BLaER1 treated with 17β-estradiol and CSF1 and Interleukin-3, amounts not matched to agents 10 nM and 100 nM (cell line): ENCODE measurements at regions not wholly inside any gene's neighbourhood (a gene's known extent, or its start where the extent isn't known, plus 50 kb on each side); places are given as distances from the start of the nearest gene placed in this dataset.

Experiments
- H3K27ac ChIP-seq, 11 experiments: shearing (Covaris generic); formaldehyde crosslinking; 2 replicates each; pipeline ENCODE4 v1.8.1; 2022
- H3K27me3 ChIP-seq, 11 experiments: shearing (Covaris generic); formaldehyde crosslinking; 2 replicates each; pipeline ENCODE4 v1.8.1; 2022
- H3K36me3 ChIP-seq, 11 experiments: shearing (Covaris generic); formaldehyde crosslinking; 2 replicates each; pipeline ENCODE4 v1.8.1; 2022
- H3K4me1 ChIP-seq, 10 experiments: shearing (Covaris generic); formaldehyde crosslinking; 2 replicates each; pipeline ENCODE4 v1.8.1; 2022
- H3K4me2 ChIP-seq, 11 experiments: shearing (Covaris generic); formaldehyde crosslinking; 2 replicates each; pipeline ENCODE4 v1.8.1; 2022
- H3K4me3 ChIP-seq, 10 experiments: shearing (Covaris generic); formaldehyde crosslinking; 2 replicates each; pipeline ENCODE4 v1.8.1; 2022
- H3K9ac ChIP-seq, 11 experiments: shearing (Covaris generic); formaldehyde crosslinking; 2 replicates each; pipeline ENCODE4 v1.8.1; 2022
- H3K9me3 ChIP-seq, 11 experiments: shearing (Covaris generic); formaldehyde crosslinking; replicated peaks in 1 of 11; 2 replicates each; pipeline ENCODE4 v1.8.1; 2022
- H4K20me1 ChIP-seq, 11 experiments: shearing (Covaris generic); formaldehyde crosslinking; 2 replicates each; pipeline ENCODE4 v1.8.1; 2022
- Cebpa-rat ChIP-seq, 11 experiments: shearing (Covaris generic); IDR thresholded peaks; 2 replicates each; pipeline ENCODE4 v1.8.1; 2022

GRCh38 chr1:42096554-42096953 is 56.7 kb upstream of the GUCA2B start:
- Histone ChIP-seq H3K4me1 (peaks cover 0 to 6% (median 0%) of the 10 kb centered on the region in 10 experiments; a peak in 1 of 20 replicates), H4K20me1 (no peaks in the 10 kb centered on the region), H3K27me3 (no peaks in the 10 kb centered on the region), H3K4me2 (no peak overlapping the region), H3K9ac (no peak overlapping the region), H3K9me3 (peaks cover 6 to 28% (median 16%) of the 10 kb centered on the region in 11 experiments; a peak in 17 of 22 replicates), H3K4me3 (no peak overlapping the region), H3K27ac (no peak overlapping the region), H3K36me3 (no peaks in the 10 kb centered on the region)
- TF ChIP-seq Cebpa-rat (IDR thresholded peaks at IDR 0.05), result no peak

- Histone ChIP-seq H3K4me1 (peaks cover 0 to 21% (median 0%) of the 10 kb centered on the region in 10 experiments; a peak in 6 of 20 replicates), H3K27ac (no peak overlapping the region), H3K9me3 (peaks cover 22 to 47% (median 32%) of the 10 kb centered on the region in 11 experiments), H4K20me1 (no peaks in the 10 kb centered on the region), H3K36me3 (peaks cover 0 to 4% (median 0%) of the 10 kb centered on the region in 11 experiments; a peak in 1 of 22 replicates), H3K4me2 (no peak overlapping the region), H3K9ac (no peak overlapping the region), H3K27me3 (peaks cover 0 to 3% (median 0%) of the 10 kb centered on the region in 11 experiments; a peak in 1 of 22 replicates), H3K4me3 (no peak overlapping the region)
- no peak for TF ChIP-seq Cebpa-rat (IDR thresholded peaks at IDR 0.05)
Observed at GRCh38 chr1:42089246-42089645, 64.0 kb upstream of the GUCA2B start.

DNA sequence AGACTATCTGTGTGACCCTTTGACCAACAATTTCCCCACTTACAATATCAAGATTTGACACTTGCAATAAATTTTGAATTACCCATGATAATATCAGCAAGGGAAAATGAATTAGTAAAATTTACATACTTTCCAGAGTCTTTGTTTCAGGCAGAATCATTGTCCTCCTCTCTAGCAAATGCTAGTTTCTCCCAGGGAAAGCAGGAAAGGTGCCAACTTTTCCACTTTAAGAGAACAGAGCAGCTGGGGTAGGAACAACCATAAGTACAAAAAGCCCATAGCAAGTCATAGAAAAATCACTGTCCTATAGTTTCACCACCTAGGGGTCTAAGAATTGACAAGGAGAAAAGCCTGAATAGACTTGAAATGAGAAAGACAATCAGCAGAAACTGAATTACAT is 67.1 kb upstream of the GUCA2B start:
- Histone ChIP-seq H4K20me1 (no peaks in the 10 kb centered on the region), H3K4me3 (no peak overlapping the region), H3K9me3 (peaks cover 20 to 32% (median 24%) of the 10 kb centered on the region in 11 experiments), H3K4me2 (peak overlapping the region in 2 of 11 experiments; percentile 55 to 57; a peak in 3 of 22 replicates), H3K9ac (no peak overlapping the region), H3K36me3 (peaks cover 0 to 4% (median 0%) of the 10 kb centered on the region in 11 experiments; a peak in 1 of 22 replicates), H3K4me1 (peaks cover 0 to 32% (median 0%) of the 10 kb centered on the region in 10 experiments; a peak in 6 of 20 replicates), H3K27ac (no peak overlapping the region), H3K27me3 (peaks cover 0 to 3% (median 0%) of the 10 kb centered on the region in 11 experiments; a peak in 1 of 22 replicates)
- TF ChIP-seq Cebpa-rat (IDR thresholded peaks at IDR 0.05), result no peak

GRCh38 chr1:42085596-42085995 is 67.6 kb upstream of the GUCA2B start:
- no peak overlapping the region for H3K4me3 ChIP-seq
- no peaks in the 10 kb centered on the region for H4K20me1 ChIP-seq
- peak overlapping the region in 3 of 11 experiments; percentile 24 to 57 (median 55); a peak in 4 of 22 replicates for H3K4me2 ChIP-seq
- TF ChIP-seq Cebpa-rat (IDR thresholded peaks at IDR 0.05), result peak in 2 of 11 experiments; percentile 14 to 50; a peak in 1 of 22 replicates
- no peak overlapping the region for H3K27ac ChIP-seq
- peaks cover 0 to 4% (median 0%) of the 10 kb centered on the region in 11 experiments; a peak in 1 of 22 replicates for H3K36me3 ChIP-seq
- peaks cover 0 to 3% (median 0%) of the 10 kb centered on the region in 11 experiments; a peak in 1 of 22 replicates for H3K27me3 ChIP-seq
- H3K4me1 ChIP-seq, result peaks cover 0 to 32% (median 0%) of the 10 kb centered on the region in 10 experiments; a peak in 6 of 20 replicates
- peaks cover 23 to 37% (median 25%) of the 10 kb centered on the region in 11 experiments for H3K9me3 ChIP-seq
- no peak overlapping the region for H3K9ac ChIP-seq

- no peak for TF ChIP-seq Cebpa-rat (IDR thresholded peaks at IDR 0.05)
- H3K4me2 ChIP-seq, result no peak overlapping the region
Observed at GRCh38 chr1:42081475-42081874, 71.7 kb upstream of the GUCA2B start.

DNA sequence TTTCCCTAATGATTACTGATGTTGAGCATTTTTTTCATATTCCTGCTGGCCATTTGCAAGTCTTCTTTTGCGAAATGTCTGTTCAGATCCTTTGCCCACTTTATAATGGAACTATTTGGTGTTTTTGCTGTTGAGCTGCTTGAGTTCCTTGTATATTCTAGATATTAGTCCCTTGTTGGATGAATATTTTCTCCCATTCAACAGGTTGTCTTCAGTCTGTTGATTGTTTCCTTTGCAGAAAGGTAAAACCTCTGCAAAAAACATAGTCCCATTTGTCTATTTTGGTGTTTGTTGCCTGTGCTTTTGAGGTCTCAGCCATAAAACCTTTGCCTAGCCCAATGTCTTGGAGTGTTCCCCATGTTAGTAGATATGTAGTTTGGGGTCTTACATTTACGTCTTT is 78.0 kb upstream of the GUCA2B start:
- H3K4me1 ChIP-seq, result peaks cover 0 to 5% (median 0%) of the 10 kb centered on the region in 10 experiments; a peak in 1 of 20 replicates
- H3K27me3 ChIP-seq, result no peaks in the 10 kb centered on the region
- H3K4me3 ChIP-seq, result no peak overlapping the region
- no peaks in the 10 kb centered on the region for H4K20me1 ChIP-seq
- H3K27ac ChIP-seq, result no peak overlapping the region
- H3K9ac ChIP-seq, result no peak overlapping the region
- no peaks in the 10 kb centered on the region for H3K36me3 ChIP-seq
- no peak for TF ChIP-seq Cebpa-rat (IDR thresholded peaks at IDR 0.05)
- peaks cover 2 to 15% (median 11%) of the 10 kb centered on the region in 11 experiments; a peak in 16 of 22 replicates for H3K9me3 ChIP-seq
- no peak overlapping the region for H3K4me2 ChIP-seq

More at GRCh38 chr1:42081475-42081874, 71.7 kb upstream of the GUCA2B start:
- Histone ChIP-seq H3K4me1 (peaks cover 0 to 34% (median 0%) of the 10 kb centered on the region in 10 experiments; a peak in 6 of 20 replicates), H4K20me1 (no peaks in the 10 kb centered on the region), H3K4me3 (no peak overlapping the region), H3K27me3 (peaks cover 0 to 3% (median 0%) of the 10 kb centered on the region in 11 experiments; a peak in 1 of 22 replicates), H3K36me3 (no peaks in the 10 kb centered on the region), H3K27ac (no peak overlapping the region), H3K9ac (no peak overlapping the region), H3K9me3 (peaks cover 12 to 28% (median 17%) of the 10 kb centered on the region in 11 experiments; a peak in 17 of 22 replicates)

DNA sequence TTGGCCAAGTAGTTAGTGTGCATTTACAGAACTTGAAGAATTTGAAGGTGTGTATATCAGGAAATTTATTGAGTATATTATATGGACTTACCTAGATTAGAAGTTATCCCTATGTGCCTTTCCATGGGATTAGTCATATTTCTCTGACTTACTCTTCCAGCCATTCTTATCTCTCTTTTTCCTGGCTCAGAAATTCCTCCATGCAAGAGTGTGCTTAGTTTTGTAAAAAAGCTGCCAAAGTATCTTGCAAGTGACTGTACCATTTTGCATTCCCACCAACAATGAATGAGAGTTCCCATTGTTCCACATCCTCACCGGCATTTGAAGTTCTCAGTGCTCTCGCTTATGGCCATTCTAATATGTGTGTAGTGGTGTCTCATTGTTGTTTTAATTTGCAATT is 82.2 kb upstream of the GUCA2B start:
- H3K9me3 ChIP-seq, result no peaks in the 10 kb centered on the region
- H3K4me1 ChIP-seq, result no peaks in the 10 kb centered on the region
- H4K20me1 ChIP-seq, result no peaks in the 10 kb centered on the region
- H3K36me3 ChIP-seq, result no peaks in the 10 kb centered on the region
- H3K27ac ChIP-seq, result no peak overlapping the region
- no peak overlapping the region for H3K9ac ChIP-seq
- TF ChIP-seq Cebpa-rat (IDR thresholded peaks at IDR 0.05), result no peak
- no peak overlapping the region for H3K4me2 ChIP-seq
- H3K27me3 ChIP-seq, result no peaks in the 10 kb centered on the region
- H3K4me3 ChIP-seq, result no peak overlapping the region

DNA sequence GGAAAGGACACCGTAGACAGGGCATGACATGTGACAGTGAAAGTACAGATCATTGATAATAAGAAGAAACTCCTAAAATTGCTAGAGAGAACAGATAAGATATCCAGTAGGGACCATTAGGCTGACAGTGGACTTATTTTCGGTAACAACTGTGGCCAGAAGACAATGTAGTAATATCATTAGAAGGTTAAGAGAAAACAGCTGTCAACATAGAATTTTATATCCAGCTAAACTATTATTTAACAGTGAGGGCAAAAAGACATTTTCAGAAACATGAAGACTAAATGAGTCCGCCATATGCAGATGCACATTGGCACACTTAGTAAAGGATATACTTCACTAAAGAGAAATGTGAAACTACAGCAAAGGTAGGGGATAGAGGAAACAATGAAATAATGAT is 95.4 kb upstream of the GUCA2B start:
- H3K9ac ChIP-seq, result no peak overlapping the region
- H3K4me2 ChIP-seq, result no peak overlapping the region
- H3K36me3 ChIP-seq, result peaks cover 0 to 5% (median 0%) of the 10 kb centered on the region in 11 experiments; a peak in 1 of 22 replicates
- H3K27me3 ChIP-seq, result no peaks in the 10 kb centered on the region
- no peaks in the 10 kb centered on the region for H3K4me1 ChIP-seq
- H3K27ac ChIP-seq, result no peak overlapping the region
- peaks cover 27 to 52% (median 39%) of the 10 kb centered on the region in 11 experiments for H3K9me3 ChIP-seq
- no peak overlapping the region for H3K4me3 ChIP-seq
- no peaks in the 10 kb centered on the region for H4K20me1 ChIP-seq
- TF ChIP-seq Cebpa-rat (IDR thresholded peaks at IDR 0.05), result no peak

GRCh38 chr1:42056460-42056859 is 96.8 kb upstream of the GUCA2B start:
- H4K20me1 ChIP-seq, result no peaks in the 10 kb centered on the region
- H3K4me2 ChIP-seq, result no peak overlapping the region
- peaks cover 0 to 12% (median 8%) of the 10 kb centered on the region in 10 experiments; a peak in 10 of 20 replicates for H3K4me1 ChIP-seq
- H3K9me3 ChIP-seq, result peaks cover 27 to 52% (median 39%) of the 10 kb centered on the region in 11 experiments
- no peak overlapping the region for H3K9ac ChIP-seq
- no peaks in the 10 kb centered on the region for H3K27me3 ChIP-seq
- TF ChIP-seq Cebpa-rat (IDR thresholded peaks at IDR 0.05), result no peak
- H3K4me3 ChIP-seq, result no peak overlapping the region
- no peak overlapping the region for H3K27ac ChIP-seq
- H3K36me3 ChIP-seq, result peaks cover 0 to 5% (median 0%) of the 10 kb centered on the region in 11 experiments; a peak in 1 of 22 replicates
